Kidney (tissue), 13 donors: ENCODE measurements at regions not wholly inside any gene's neighbourhood (a gene's known extent, or its start where the extent isn't known, plus 50 kb on each side); places are given as distances from the start of the nearest gene placed in this dataset.

Source experiments
- DNase-seq, 5 donors: peaks; one replicate each; pipeline ENCODE4 v3.0.0-alpha.2; 2013 to 2020
- FAIRE-seq: peaks from 2 replicates; lab custom pipeline; 2012; peaks lifted over from hg19 to GRCh38; lab: Jason Lieb, UNC
- H3K27ac ChIP-seq, 2 donors: one replicate each; pipeline ENCODE4 v1.7.0; 2013; ENCODE audit warnings: low read depth in 2 of 2, low read length in 2 of 2, inconsistent platforms in 1 of 2
- H3K27me3 ChIP-seq: one replicate; pipeline ENCODE4 v1.7.1; 2013; ENCODE audit warnings: low read length, inconsistent platforms; ENCODE audit not compliant: control insufficient read depth, insufficient read depth
- H3K36me3 ChIP-seq, 3 donors: one replicate each; pipeline versions ENCODE4 v1.7.0 to v1.7.1; 2013; ENCODE audit warnings: low read length in 3 of 3, control low read depth in 1 of 3, inconsistent platforms in 1 of 3; ENCODE audit not compliant: insufficient read depth in 3 of 3, control insufficient read depth in 2 of 3
- H3K4me1 ChIP-seq, 3 donors: one replicate each; pipeline versions ENCODE4 v1.7.0 to v1.7.1; 2013; ENCODE audit warnings: low read length in 3 of 3, inconsistent platforms in 1 of 3, low read depth in 1 of 3; ENCODE audit not compliant: control insufficient read depth in 2 of 3, insufficient read depth in 2 of 3
- H3K4me3 ChIP-seq, 3 donors: one replicate each; pipeline versions ENCODE4 v1.7.0 to v1.8.1; 2013; ENCODE audit warnings: low read length in 3 of 3, control low read depth in 1 of 3, inconsistent platforms in 1 of 3
- H3K9ac ChIP-seq, 3 donors: one replicate each; pipeline versions ENCODE4 v1.7.0 to v1.7.1; 2013; ENCODE audit warnings: low read length in 3 of 3, control low read depth in 1 of 3, inconsistent platforms in 1 of 3
- H3K9me3 ChIP-seq, 3 donors: one replicate each; pipeline versions ENCODE4 v1.7.0 to v1.7.1; 2013; ENCODE audit warnings: low read length in 3 of 3, control low read depth in 1 of 3, inconsistent platforms in 1 of 3; ENCODE audit not compliant: control insufficient read depth in 2 of 3, insufficient read depth in 1 of 3
- intact Hi-C: fragments of 100-400 bp; cut with DNase I; formaldehyde crosslinking; loops from one replicate; pipeline ENCODE4 v1.11.1; 2022
- TF ChIP-seq, protein P1 (sequence below): IDR thresholded peaks from 3 replicates; pipeline ENCODE4 v1.5.1; 2012; ENCODE audit warnings: mild to moderate bottlenecking, moderate library complexity, borderline replicate concordance; ENCODE audit not compliant: insufficient read depth; ENCODE audit errors: extremely low read depth
- donor health status: control.
- donor health status: control.
- donor health status: control.
- donor health status: control.
- donor health status: control.
- donor health status: DM: yes; HTN: yes; CAD: no.
- donor health status: Normal renal cell carcinoma (clear cell type).

DNA sequence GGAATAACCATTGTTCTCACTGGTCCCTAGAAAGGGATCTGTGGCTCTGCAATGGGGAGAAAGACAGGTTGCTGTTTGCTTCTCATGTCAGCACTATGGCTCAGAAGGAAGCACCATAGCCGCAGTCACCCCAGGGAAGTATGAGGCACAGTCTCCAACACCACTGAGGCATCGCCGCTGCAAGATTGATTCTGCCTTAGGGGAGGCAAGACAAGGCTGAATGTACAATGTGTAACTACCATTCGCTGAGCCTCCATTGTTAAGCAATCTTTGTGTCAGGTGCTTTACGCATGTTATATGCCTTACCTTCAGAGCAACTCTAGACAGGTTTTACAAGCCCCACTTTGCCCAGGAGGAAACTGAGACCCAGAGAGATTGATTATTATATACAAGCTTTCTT, 100.7 kb upstream of the KCNMB2 start:
- TF ChIP-seq, protein P1, sequence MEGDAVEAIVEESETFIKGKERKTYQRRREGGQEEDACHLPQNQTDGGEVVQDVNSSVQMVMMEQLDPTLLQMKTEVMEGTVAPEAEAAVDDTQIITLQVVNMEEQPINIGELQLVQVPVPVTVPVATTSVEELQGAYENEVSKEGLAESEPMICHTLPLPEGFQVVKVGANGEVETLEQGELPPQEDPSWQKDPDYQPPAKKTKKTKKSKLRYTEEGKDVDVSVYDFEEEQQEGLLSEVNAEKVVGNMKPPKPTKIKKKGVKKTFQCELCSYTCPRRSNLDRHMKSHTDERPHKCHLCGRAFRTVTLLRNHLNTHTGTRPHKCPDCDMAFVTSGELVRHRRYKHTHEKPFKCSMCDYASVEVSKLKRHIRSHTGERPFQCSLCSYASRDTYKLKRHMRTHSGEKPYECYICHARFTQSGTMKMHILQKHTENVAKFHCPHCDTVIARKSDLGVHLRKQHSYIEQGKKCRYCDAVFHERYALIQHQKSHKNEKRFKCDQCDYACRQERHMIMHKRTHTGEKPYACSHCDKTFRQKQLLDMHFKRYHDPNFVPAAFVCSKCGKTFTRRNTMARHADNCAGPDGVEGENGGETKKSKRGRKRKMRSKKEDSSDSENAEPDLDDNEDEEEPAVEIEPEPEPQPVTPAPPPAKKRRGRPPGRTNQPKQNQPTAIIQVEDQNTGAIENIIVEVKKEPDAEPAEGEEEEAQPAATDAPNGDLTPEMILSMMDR: no peak
- Histone ChIP-seq H3K4me3 (no peak overlapping the region), H3K27me3 (no peaks in the 10 kb centered on the region), H3K9me3 (no peaks in the 10 kb centered on the region), H3K4me1 (peaks cover 0 to 3% (median 0%) of the 10 kb centered on the region in 3 donors), H3K36me3 (no peaks in the 10 kb centered on the region), H3K9ac (no peak overlapping the region), H3K27ac (no peak overlapping the region)
- intact Hi-C loops: no loop called here
- DNase-seq (no peak), FAIRE-seq (no peak)

DNA sequence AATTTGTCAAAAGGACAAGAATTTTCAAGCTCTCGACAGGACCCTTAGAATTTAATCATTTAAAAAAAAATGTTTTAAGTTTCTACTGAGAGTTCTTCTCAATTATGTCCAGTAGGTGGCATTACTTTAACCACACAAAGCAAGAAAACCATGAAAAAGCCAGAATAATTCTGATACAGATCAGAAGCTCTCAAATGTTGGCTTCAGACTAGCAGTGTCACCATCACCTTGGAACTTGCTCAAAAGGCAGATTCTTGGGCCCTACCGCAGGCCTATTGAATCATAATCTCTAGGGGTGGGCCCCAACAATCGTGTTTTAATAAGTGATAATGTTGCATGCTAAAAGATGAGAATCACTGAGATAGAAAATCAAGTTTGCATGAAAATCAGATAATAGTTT, 99.5 kb upstream of the KCNMB2 start:
- FAIRE-seq (peak; percentile 76), DNase-seq (peak in 2 of 5 donors; percentile 54 to 55)
- TF ChIP-seq, protein P1: peak; percentile 30
- no peaks in the 10 kb centered on the region for H3K27me3 ChIP-seq
- no peak overlapping the region for H3K4me3 ChIP-seq
- no peaks in the 10 kb centered on the region for H3K9me3 ChIP-seq
- no peak overlapping the region for H3K9ac ChIP-seq
- no peaks in the 10 kb centered on the region for H3K36me3 ChIP-seq
- H3K27ac ChIP-seq: no peak overlapping the region
- intact Hi-C loops: no loop called here
- H3K4me1 ChIP-seq: peaks cover 0 to 3% (median 0%) of the 10 kb centered on the region in 3 donors

GRCh38 chr3:178437236-178437635, 99.0 kb upstream of the KCNMB2 start:
- no peak overlapping the region for H3K27ac ChIP-seq
- H3K4me1 ChIP-seq: peaks cover 0 to 3% (median 0%) of the 10 kb centered on the region in 3 donors
- TF ChIP-seq, protein P1: no peak
- FAIRE-seq: no peak
- intact Hi-C loops: no loop called here
- H3K4me3 ChIP-seq: no peak overlapping the region
- DNase-seq: no peak
- H3K9ac ChIP-seq: no peak overlapping the region
- H3K36me3 ChIP-seq: no peaks in the 10 kb centered on the region
- no peaks in the 10 kb centered on the region for H3K9me3 ChIP-seq
- no peaks in the 10 kb centered on the region for H3K27me3 ChIP-seq

DNA sequence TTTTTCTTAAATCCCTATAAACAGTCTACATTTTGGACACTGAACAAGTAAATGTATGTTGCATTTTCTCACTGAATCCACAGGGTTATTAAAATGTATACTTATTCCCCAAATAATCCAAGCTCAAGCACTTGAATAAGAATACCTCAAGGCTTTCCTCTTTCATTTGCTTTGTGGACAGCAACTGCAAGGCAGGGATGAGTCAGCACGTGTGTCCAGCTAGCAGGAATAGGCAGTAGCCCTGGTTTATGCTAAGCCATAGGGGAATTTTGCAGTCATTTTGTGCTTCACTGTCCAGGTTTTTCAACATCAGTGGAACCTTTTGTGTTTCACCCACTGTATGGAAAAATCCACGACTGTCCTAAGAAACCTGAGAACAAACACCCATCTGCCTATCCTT, 96.7 kb upstream of the KCNMB2 start:
- H3K9ac ChIP-seq: no peak overlapping the region
- H3K36me3 ChIP-seq: no peaks in the 10 kb centered on the region
- H3K4me1 ChIP-seq: no peaks in the 10 kb centered on the region
- DNase-seq (no peak), FAIRE-seq (no peak)
- H3K9me3 ChIP-seq: no peaks in the 10 kb centered on the region
- no peak overlapping the region for H3K4me3 ChIP-seq
- TF ChIP-seq, protein P1: no peak
- intact Hi-C loops: no loop called here
- H3K27ac ChIP-seq: no peak overlapping the region
- no peaks in the 10 kb centered on the region for H3K27me3 ChIP-seq
